HepG2 (cell line): ENCODE measurements at regions not wholly inside any gene's neighbourhood (a gene's known extent, or its start where the extent isn't known, plus 50 kb on each side); places are given as distances from the start of the nearest gene placed in this dataset.

Source experiments
- ATAC-seq: fragments of 200-7000 bp; cut with Tn5 transposase; 3 replicates; pipeline ENCODE4 v1.9.1; 2020; ENCODE audit warnings: mild to moderate bottlenecking, moderate library complexity
- BruUV-seq: library from RNA; stranded (reverse); fragments of 400-500 nt; replicated peaks from 2 replicates; lab custom pipeline; 2021; lab: Mats Ljungman, UMichigan
- CTCF ChIA-PET: fragments of 300-600 bp; formaldehyde crosslinking; extraction: SDS; loops from one replicate; lab custom pipeline; 2021; ENCODE audit warnings: low total read pairs, inconsistent platforms, low intra/inter-chr PET ratio; lab: Yijun Ruan, JAX
- POLR2A ChIA-PET: fragments of 350-600 bp; sonication (Branson Sonifier 250); formaldehyde crosslinking; loops from one replicate; lab custom pipeline; 2020; ENCODE audit warnings: antibody characterized with exemption, inconsistent platforms; lab: Yijun Ruan, JAX
- DNase-seq: peaks from one replicate; pipeline ENCODE4 v3.0.0-alpha.2; 2015; ENCODE audit warnings: low spot score
- FAIRE-seq: peaks from 3 replicates; lab custom pipeline; 2011; peaks lifted over from hg19 to GRCh38; lab: Jason Lieb, UNC
- H2AFZ ChIP-seq: one replicate; pipeline ENCODE4 v1.6.1; 2011; ENCODE audit warnings: low read length, inconsistent platforms
- H3K27ac ChIP-seq: fragments of 300-600 bp; 3 replicates; pipeline ENCODE4 v1.8.0; 2011; ENCODE audit warnings: mixed run types, mild to moderate bottlenecking, mixed read lengths, low read length, inconsistent platforms; ENCODE audit not compliant: insufficient read depth; ENCODE audit errors: extremely low read length
- H3K27me3 ChIP-seq, 2 experiments: fragments of 200-600 bp in 1 of 2; 2 replicates in 1 of 2; 3 replicates in 1 of 2; pipeline versions ENCODE4 v1.6.0 to v1.8.0; 2011; ENCODE audit warnings: low read length in 2 of 2, mild to moderate bottlenecking in 2 of 2, moderate library complexity in 2 of 2, inconsistent platforms in 1 of 2; ENCODE audit not compliant: insufficient read depth in 2 of 2, control insufficient read depth in 1 of 2
- H3K36me3 ChIP-seq, 2 experiments: fragments of 200-600 bp in 1 of 2; replicated peaks in 1 of 2; 2 replicates in 1 of 2; 3 replicates in 1 of 2; pipeline versions ENCODE4 v1.5.1 to v1.8.0; 2011; ENCODE audit warnings: low read length in 2 of 2, inconsistent platforms in 1 of 2; ENCODE audit not compliant: insufficient read depth in 2 of 2, control insufficient read depth in 1 of 2
- H3K4me1 ChIP-seq: 2 replicates; pipeline ENCODE4 v1.5.1; 2012; ENCODE audit warnings: low read length, inconsistent platforms; ENCODE audit not compliant: insufficient read depth
- H3K4me2 ChIP-seq: 2 replicates; pipeline ENCODE4 v1.6.0; 2011; ENCODE audit warnings: low read depth, low read length, inconsistent platforms
- H3K4me3 ChIP-seq, 3 experiments: fragments of 200-600 bp in 1 of 3; sonication (generic), shearing (Covaris generic) in 1 of 3; replicated peaks in 1 of 3; 2 replicates each; pipeline ENCODE4 v1.5.1; 2011 to 2016; ENCODE audit warnings: low read length in 3 of 3, inconsistent platforms in 2 of 3, low read depth in 2 of 3, mild to moderate bottlenecking in 2 of 3, control low read depth in 1 of 3, mixed read lengths in 1 of 3; ENCODE audit not compliant: insufficient read depth in 1 of 3
- H3K79me2 ChIP-seq: one replicate; pipeline ENCODE4 v1.6.1; 2011; ENCODE audit warnings: low read length, inconsistent platforms; ENCODE audit not compliant: insufficient read depth
- H3K9ac ChIP-seq: 2 replicates; pipeline ENCODE4 v1.6.0; 2011; ENCODE audit warnings: mild to moderate bottlenecking, low read depth, low read length, inconsistent platforms; ENCODE audit not compliant: insufficient read depth
- H3K9me3 ChIP-seq: 2 replicates; pipeline ENCODE4 v1.5.1; 2012; ENCODE audit warnings: mild to moderate bottlenecking, low read length
- H4K20me1 ChIP-seq: 2 replicates; pipeline ENCODE4 v1.6.0; 2011; ENCODE audit warnings: inconsistent platforms, mild to moderate bottlenecking, low read length, moderate library complexity; ENCODE audit not compliant: insufficient read depth
- ARHGAP35 ChIP-seq: sonication (generic); formaldehyde crosslinking; IDR thresholded peaks from 2 replicates; pipeline ENCODE4 v1.9.0; 2022; ENCODE audit warnings: mild to moderate bottlenecking, inconsistent platforms, moderate library complexity, missing genetic modification reagents, borderline replicate concordance
- E2F5 ChIP-seq: sonication (generic); formaldehyde crosslinking; conservative IDR thresholded peaks from 2 replicates; pipeline ENCODE4 v1.4.0; 2020; ENCODE audit warnings: missing genetic modification reagents
- KLF13 ChIP-seq: sonication (generic); formaldehyde crosslinking; IDR thresholded peaks from 2 replicates; pipeline ENCODE4 v1.4.0; 2020; ENCODE audit warnings: mild to moderate bottlenecking, missing genetic modification reagents
- PHF20 ChIP-seq: sonication (generic); formaldehyde crosslinking; IDR thresholded peaks from 2 replicates; pipeline ENCODE4 v1.5.0; 2020; ENCODE audit warnings: mild to moderate bottlenecking, missing genetic modification reagents
- PRDM10 ChIP-seq: sonication (generic); formaldehyde crosslinking; IDR thresholded peaks from 2 replicates; pipeline ENCODE4 v1.4.0; 2020; ENCODE audit warnings: low read depth, missing genetic modification reagents
- PRPF4 ChIP-seq: fragments of 200-400 bp; formaldehyde crosslinking; IDR thresholded peaks from 2 replicates; pipeline ENCODE4 v1.6.1; 2016; ENCODE audit warnings: low read length, low read depth; ENCODE audit not compliant: poor library complexity, severe bottlenecking
- SOX6 ChIP-seq, 2 experiments: fragments of 450-650 bp in 1 of 2; sonication (generic) in 1 of 2; formaldehyde crosslinking in 1 of 2; IDR thresholded peaks; 2 replicates each; pipeline versions ENCODE4 v1.4.0 to v1.6.1; 2017 to 2020; ENCODE audit warnings: antibody characterized with exemption in 1 of 2, mild to moderate bottlenecking in 1 of 2, missing genetic modification reagents in 1 of 2
- TMF1 ChIP-seq: sonication (generic); formaldehyde crosslinking; IDR thresholded peaks from 2 replicates; pipeline ENCODE4 v1.8.1; 2022; ENCODE audit warnings: low read depth, missing genetic modification reagents
- ZNF276 ChIP-seq: sonication (generic); formaldehyde crosslinking; IDR thresholded peaks from 2 replicates; pipeline ENCODE4 v1.4.0; 2020; ENCODE audit warnings: mild to moderate bottlenecking, low read depth, missing genetic modification reagents
- ZNF460 ChIP-seq: sonication (generic); formaldehyde crosslinking; IDR thresholded peaks from 2 replicates; pipeline ENCODE4 v1.5.1; 2020; ENCODE audit warnings: missing genetic modification reagents, mild to moderate bottlenecking, borderline replicate concordance
- ZNF652 ChIP-seq: IDR thresholded peaks from 2 replicates; pipeline ENCODE4 v1.6.1; 2016; ENCODE audit warnings: low read depth, borderline replicate concordance
- ZNF709 ChIP-seq: sonication (generic); formaldehyde crosslinking; IDR thresholded peaks from 2 replicates; pipeline ENCODE4 v1.5.0; 2020; ENCODE audit warnings: mild to moderate bottlenecking, missing genetic modification reagents
- WGBS: methylation state at CpG from one replicate; pipeline ENCODE4 v1.1.6; 2017; ENCODE audit warnings: low lambda C conversion rate; 5-methylcytosine and 5-hydroxymethylcytosine counted together
- in situ Hi-C: cut with HindIII; loops from 2 replicates; pipeline ENCODE4 v1.10.0; 2017; ENCODE audit warnings: low pct_unique_long_range_greater_than_20kb; ENCODE audit not compliant: extremely low pct_ligation_motif_present
- intact Hi-C: fragments of 100-400 bp; cut with micrococcal nuclease; formaldehyde crosslinking; loops from one replicate; pipeline ENCODE4 v1.10.0; 2022; ENCODE audit not compliant: unreplicated experiment
- TF ChIP-seq, protein P1 (sequence below), 2 experiments: IDR thresholded peaks; 2 replicates each; pipeline ENCODE4 v1.6.1; 2011 to 2012; ENCODE audit warnings: low read length in 2 of 2, borderline replicate concordance in 1 of 2, low read depth in 1 of 2, mild to moderate bottlenecking in 1 of 2, moderate library complexity in 1 of 2

DNA sequence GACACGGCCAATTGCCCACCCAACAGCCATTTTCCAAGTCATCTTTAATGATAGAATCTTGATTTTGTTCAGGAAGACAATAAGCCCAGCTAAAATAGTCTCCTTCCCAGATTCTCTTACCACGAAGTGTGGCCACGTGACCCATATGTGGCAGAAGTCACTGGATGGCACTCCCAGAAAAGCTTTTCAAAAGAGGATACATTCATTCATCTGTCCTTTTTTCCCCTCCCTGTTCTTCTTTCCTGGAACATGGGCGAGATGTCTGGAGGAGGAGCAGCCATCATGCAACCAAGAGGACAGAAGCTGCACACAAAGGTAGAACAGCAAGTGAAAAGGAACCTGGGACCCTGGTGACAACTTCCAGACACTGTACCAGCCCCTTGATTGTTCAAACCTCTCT is 174.7 kb downstream of the UACA start:
- no peaks in the 10 kb centered on the region for H3K36me3 ChIP-seq
- ChIA-PET CTCF (interaction anchor here (0.8 kb wide), 1 partner anchor 19 kb away, joined by 3 read pairs; no protein-coding TSS in a partner anchor), POLR2A (no interaction called here)
- H3K9me3 ChIP-seq: no peaks in the 10 kb centered on the region
- H3K4me2 ChIP-seq: no peak overlapping the region
- DNase-seq: no peak
- no peaks in the 10 kb centered on the region for H3K27me3 ChIP-seq
- ATAC-seq: no peak
- FAIRE-seq: no peak
- in situ Hi-C loops (no loop called here), intact Hi-C loops (no loop called here)
- BruUV-seq: no TSS peak
- WGBS: 83% methylated on average over 4 of the region's 4 CpGs
- H3K79me2 ChIP-seq: no peaks in the 10 kb centered on the region
- H3K27ac ChIP-seq: no peak overlapping the region
- no peak overlapping the region for H3K9ac ChIP-seq
- H4K20me1 ChIP-seq: no peaks in the 10 kb centered on the region
- peaks cover 41% of the 10 kb centered on the region for H3K4me1 ChIP-seq
- H2AFZ ChIP-seq: no peak overlapping the region
- no peak overlapping the region for H3K4me3 ChIP-seq
- TF ChIP-seq ZNF276 (CRISPR knock-in tag) (no peak), PRPF4 (no peak), ZNF652 (CRISPR knock-in tag) (no peak), E2F5 (CRISPR knock-in tag) (no peak), SOX6 (IDR thresholded peaks at IDR 0.05) (no peak), SOX6 (CRISPR knock-in tag; IDR thresholded peaks at IDR 0.05) (no peak), ARHGAP35 (CRISPR knock-in tag) (no peak), PHF20 (no peak), TMF1 (CRISPR knock-in tag) (no peak), PRDM10 (no peak), KLF13 (no peak), ZNF709 (CRISPR knock-in tag) (no peak), ZNF460 (CRISPR knock-in tag) (no peak)
- TF ChIP-seq, protein P1, sequence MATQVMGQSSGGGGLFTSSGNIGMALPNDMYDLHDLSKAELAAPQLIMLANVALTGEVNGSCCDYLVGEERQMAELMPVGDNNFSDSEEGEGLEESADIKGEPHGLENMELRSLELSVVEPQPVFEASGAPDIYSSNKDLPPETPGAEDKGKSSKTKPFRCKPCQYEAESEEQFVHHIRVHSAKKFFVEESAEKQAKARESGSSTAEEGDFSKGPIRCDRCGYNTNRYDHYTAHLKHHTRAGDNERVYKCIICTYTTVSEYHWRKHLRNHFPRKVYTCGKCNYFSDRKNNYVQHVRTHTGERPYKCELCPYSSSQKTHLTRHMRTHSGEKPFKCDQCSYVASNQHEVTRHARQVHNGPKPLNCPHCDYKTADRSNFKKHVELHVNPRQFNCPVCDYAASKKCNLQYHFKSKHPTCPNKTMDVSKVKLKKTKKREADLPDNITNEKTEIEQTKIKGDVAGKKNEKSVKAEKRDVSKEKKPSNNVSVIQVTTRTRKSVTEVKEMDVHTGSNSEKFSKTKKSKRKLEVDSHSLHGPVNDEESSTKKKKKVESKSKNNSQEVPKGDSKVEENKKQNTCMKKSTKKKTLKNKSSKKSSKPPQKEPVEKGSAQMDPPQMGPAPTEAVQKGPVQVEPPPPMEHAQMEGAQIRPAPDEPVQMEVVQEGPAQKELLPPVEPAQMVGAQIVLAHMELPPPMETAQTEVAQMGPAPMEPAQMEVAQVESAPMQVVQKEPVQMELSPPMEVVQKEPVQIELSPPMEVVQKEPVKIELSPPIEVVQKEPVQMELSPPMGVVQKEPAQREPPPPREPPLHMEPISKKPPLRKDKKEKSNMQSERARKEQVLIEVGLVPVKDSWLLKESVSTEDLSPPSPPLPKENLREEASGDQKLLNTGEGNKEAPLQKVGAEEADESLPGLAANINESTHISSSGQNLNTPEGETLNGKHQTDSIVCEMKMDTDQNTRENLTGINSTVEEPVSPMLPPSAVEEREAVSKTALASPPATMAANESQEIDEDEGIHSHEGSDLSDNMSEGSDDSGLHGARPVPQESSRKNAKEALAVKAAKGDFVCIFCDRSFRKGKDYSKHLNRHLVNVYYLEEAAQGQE (IDR thresholded peaks at IDR 0.05; ENCODE audit: borderline replicate concordance in 1 of 2, low read depth in 1 of 2, low read length in 2 of 2): no peak
